DND-41 (cell line): ENCODE measurements at regions not wholly inside any gene's neighbourhood (a gene's known extent, or its start where the extent isn't known, plus 50 kb on each side); places are given as distances from the start of the nearest gene placed in this dataset.

Experiments used
- EZH2 ChIP-seq: IDR thresholded peaks from 3 replicates; pipeline ENCODE4 v1.6.1; 2012; ENCODE audit warnings: borderline replicate concordance, low read depth, mild to moderate bottlenecking, moderate library complexity, low read length, inconsistent platforms; ENCODE audit not compliant: severe bottlenecking
- TF ChIP-seq, protein P1 (sequence below): IDR thresholded peaks from 2 replicates; pipeline ENCODE4 v1.5.1; 2012; ENCODE audit warnings: borderline replicate concordance, low read length, moderate library complexity, mild to moderate bottlenecking; ENCODE audit not compliant: poor library complexity, severe bottlenecking; ENCODE audit errors: extremely low read depth

DNA sequence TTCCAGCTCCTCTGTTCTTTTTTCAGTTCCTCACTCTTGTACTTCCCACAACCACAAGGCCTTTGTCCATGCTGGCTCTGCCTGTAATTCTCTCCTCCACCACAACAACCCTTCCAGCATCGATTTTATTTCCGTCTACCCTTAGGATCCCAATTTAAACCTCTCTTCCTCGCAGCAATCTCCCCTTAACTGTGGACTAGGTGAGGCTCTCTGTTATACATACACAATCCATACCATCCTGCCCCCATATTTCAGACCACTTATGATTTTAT lies 90.4 kb upstream of the ZC3H11B start:
- TF ChIP-seq, protein P1, sequence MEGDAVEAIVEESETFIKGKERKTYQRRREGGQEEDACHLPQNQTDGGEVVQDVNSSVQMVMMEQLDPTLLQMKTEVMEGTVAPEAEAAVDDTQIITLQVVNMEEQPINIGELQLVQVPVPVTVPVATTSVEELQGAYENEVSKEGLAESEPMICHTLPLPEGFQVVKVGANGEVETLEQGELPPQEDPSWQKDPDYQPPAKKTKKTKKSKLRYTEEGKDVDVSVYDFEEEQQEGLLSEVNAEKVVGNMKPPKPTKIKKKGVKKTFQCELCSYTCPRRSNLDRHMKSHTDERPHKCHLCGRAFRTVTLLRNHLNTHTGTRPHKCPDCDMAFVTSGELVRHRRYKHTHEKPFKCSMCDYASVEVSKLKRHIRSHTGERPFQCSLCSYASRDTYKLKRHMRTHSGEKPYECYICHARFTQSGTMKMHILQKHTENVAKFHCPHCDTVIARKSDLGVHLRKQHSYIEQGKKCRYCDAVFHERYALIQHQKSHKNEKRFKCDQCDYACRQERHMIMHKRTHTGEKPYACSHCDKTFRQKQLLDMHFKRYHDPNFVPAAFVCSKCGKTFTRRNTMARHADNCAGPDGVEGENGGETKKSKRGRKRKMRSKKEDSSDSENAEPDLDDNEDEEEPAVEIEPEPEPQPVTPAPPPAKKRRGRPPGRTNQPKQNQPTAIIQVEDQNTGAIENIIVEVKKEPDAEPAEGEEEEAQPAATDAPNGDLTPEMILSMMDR: no peak
- no peak for TF ChIP-seq EZH2
